Hepatocyte (in vitro differentiated cells): ENCODE measurements at regions not wholly inside any gene's neighbourhood (a gene's known extent, or its start where the extent isn't known, plus 50 kb on each side); places are given as distances from the start of the nearest gene placed in this dataset.

Experiments used
- EZH2 ChIP-seq: fragments of 200-600 bp; sonication (generic); IDR thresholded peaks from 2 replicates; pipeline ENCODE4 v1.6.1; 2016; ENCODE audit warnings: antibody characterized with exemption, mild to moderate bottlenecking, borderline replicate concordance
- EZH2phosphoT487 ChIP-seq: fragments of 200-600 bp; sonication (generic); IDR thresholded peaks from one replicate; pipeline ENCODE4 v1.6.1; 2018; ENCODE audit warnings: antibody characterized with exemption, mild to moderate bottlenecking, low read depth, moderate library complexity; ENCODE audit not compliant: unreplicated experiment, severe bottlenecking
- TF ChIP-seq, protein P1 (sequence below): fragments of 200-600 bp; sonication (generic); IDR thresholded peaks from 2 replicates; pipeline ENCODE4 v1.5.1; 2016; ENCODE audit warnings: antibody characterized with exemption, mild to moderate bottlenecking; ENCODE audit not compliant: poor library complexity

DNA sequence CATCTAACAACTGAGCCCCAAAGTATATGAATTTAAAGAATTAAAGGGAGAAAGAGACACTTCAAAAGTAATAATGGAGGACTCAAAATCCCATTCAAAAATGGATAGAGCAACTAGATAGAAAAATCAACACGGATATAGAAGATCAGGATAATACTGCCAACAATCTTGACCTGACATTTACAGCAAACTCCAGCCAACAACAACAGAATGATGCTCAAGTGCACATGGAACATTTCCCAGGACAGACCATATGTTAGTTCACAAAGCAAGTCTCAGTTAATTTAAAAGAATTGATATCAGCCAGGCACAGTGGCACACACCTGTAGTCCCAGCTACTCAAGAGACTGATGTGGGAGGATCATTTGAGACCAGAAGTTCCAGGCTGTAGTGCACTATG, 72.0 kb upstream of the SMARCAD1 start:
- TF ChIP-seq, protein P1, sequence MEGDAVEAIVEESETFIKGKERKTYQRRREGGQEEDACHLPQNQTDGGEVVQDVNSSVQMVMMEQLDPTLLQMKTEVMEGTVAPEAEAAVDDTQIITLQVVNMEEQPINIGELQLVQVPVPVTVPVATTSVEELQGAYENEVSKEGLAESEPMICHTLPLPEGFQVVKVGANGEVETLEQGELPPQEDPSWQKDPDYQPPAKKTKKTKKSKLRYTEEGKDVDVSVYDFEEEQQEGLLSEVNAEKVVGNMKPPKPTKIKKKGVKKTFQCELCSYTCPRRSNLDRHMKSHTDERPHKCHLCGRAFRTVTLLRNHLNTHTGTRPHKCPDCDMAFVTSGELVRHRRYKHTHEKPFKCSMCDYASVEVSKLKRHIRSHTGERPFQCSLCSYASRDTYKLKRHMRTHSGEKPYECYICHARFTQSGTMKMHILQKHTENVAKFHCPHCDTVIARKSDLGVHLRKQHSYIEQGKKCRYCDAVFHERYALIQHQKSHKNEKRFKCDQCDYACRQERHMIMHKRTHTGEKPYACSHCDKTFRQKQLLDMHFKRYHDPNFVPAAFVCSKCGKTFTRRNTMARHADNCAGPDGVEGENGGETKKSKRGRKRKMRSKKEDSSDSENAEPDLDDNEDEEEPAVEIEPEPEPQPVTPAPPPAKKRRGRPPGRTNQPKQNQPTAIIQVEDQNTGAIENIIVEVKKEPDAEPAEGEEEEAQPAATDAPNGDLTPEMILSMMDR = no peak
- TF ChIP-seq EZH2 = no peak
- no peak for TF ChIP-seq EZH2phosphoT487
